Gastroesophageal sphincter (tissue), 3 donors: ENCODE measurements at regions not wholly inside any gene's neighbourhood (a gene's known extent, or its start where the extent isn't known, plus 50 kb on each side); places are given as distances from the start of the nearest gene placed in this dataset.

Experiments used
- CTCF ChIP-seq, 4 experiments: fragments of 200-600 bp in 2 of 4; fragments of 450-650 bp in 2 of 4; sonication (generic) in 1 of 4; IDR thresholded peaks; one replicate each; pipeline ENCODE4 v1.5.1; 2017 to 2019; ENCODE audit warnings: antibody characterized with exemption in 4 of 4, mild to moderate bottlenecking in 2 of 4, moderate library complexity in 2 of 4
- POLR2A ChIP-seq, 2 donors: fragments of 450-650 bp; IDR thresholded peaks; one replicate each; pipeline ENCODE4 v1.6.1; 2017; ENCODE audit warnings: antibody characterized with exemption in 2 of 2, mild to moderate bottlenecking in 2 of 2, moderate library complexity in 1 of 2

- TF ChIP-seq POLR2A (IDR thresholded peaks at IDR 0.05), result no peak
- no peak for TF ChIP-seq CTCF (IDR thresholded peaks at IDR 0.05)
Measured at GRCh38 chr16:65278874-65279273, 157.0 kb upstream of the CDH11 start.
